ENCODE measurements at regions not wholly inside any gene's neighbourhood (a gene's known extent, or its start where the extent isn't known, plus 50 kb on each side); places are given as distances from the start of the nearest gene placed in this dataset.

- no peaks in the 10 kb centered on the region for H3K9me3 ChIP-seq (ENCODE audit: low read length)
- no peaks in the 10 kb centered on the region for H3K36me3 ChIP-seq (ENCODE audit: insufficient read depth, low read length)
- no peak overlapping the region for H2AFZ ChIP-seq (ENCODE audit: low read depth, low read length)
- H3K4me3 ChIP-seq (ENCODE audit: low read length), result no peak overlapping the region
- H3K4me1 ChIP-seq (ENCODE audit: insufficient read depth, low read length), result no peaks in the 10 kb centered on the region
- H3K27me3 ChIP-seq (ENCODE audit: insufficient read depth, low read length), result no peaks in the 10 kb centered on the region
Observed at GRCh38 chr4:83783215-83783614, 247.3 kb downstream of the GPAT3 start.

- H3K4me3 ChIP-seq (ENCODE audit: low read length), result no peak overlapping the region
- H3K27me3 ChIP-seq (ENCODE audit: insufficient read depth, low read length), result no peaks in the 10 kb centered on the region
- H3K36me3 ChIP-seq (ENCODE audit: insufficient read depth, low read length), result no peaks in the 10 kb centered on the region
- no peaks in the 10 kb centered on the region for H3K9me3 ChIP-seq (ENCODE audit: low read length)
- H2AFZ ChIP-seq (ENCODE audit: low read depth, low read length), result no peak overlapping the region
- H3K4me1 ChIP-seq (ENCODE audit: insufficient read depth, low read length), result no peaks in the 10 kb centered on the region
Observed at GRCh38 chr4:83782591-83782990, 246.7 kb downstream of the GPAT3 start.

DNA sequence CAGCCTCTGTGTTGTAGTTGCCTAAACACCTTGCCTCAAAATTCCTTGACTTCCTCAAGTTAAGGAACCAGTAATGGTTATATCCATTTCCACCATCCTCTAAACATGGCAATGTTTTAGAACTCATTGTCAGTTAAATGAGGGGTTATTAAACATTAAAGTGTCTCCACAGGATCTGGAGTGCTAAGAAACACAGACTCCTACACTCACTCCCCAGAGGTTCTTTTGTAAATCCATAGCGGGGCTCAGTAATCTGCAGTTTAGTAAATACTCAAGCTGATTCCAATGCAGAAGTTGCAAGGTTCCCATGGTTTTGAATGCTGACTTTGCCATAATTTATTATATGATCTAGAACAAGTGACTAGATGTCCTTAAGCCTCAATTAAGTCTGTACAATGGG is 245.5 kb downstream of the GPAT3 start:
- Histone ChIP-seq H3K27me3 (ENCODE audit: insufficient read depth, low read length) (no peaks in the 10 kb centered on the region), H2AFZ (ENCODE audit: low read depth, low read length) (no peak overlapping the region), H3K9me3 (ENCODE audit: low read length) (no peaks in the 10 kb centered on the region), H3K4me1 (ENCODE audit: insufficient read depth, low read length) (no peaks in the 10 kb centered on the region), H3K36me3 (ENCODE audit: insufficient read depth, low read length) (no peaks in the 10 kb centered on the region), H3K4me3 (ENCODE audit: low read length) (no peak overlapping the region)

- Histone ChIP-seq H3K36me3 (ENCODE audit: insufficient read depth, low read length) (no peaks in the 10 kb centered on the region), H3K4me1 (ENCODE audit: insufficient read depth, low read length) (no peaks in the 10 kb centered on the region), H3K9me3 (ENCODE audit: low read length) (no peaks in the 10 kb centered on the region), H3K27me3 (ENCODE audit: insufficient read depth, low read length) (no peaks in the 10 kb centered on the region), H2AFZ (ENCODE audit: low read depth, low read length) (no peak overlapping the region), H3K4me3 (ENCODE audit: low read length) (no peak overlapping the region)
Observed at GRCh38 chr4:83780053-83780733, 244.3 kb downstream of the GPAT3 start.

GRCh38 chr4:83779103-83780052 is 243.5 kb downstream of the GPAT3 start:
- Histone ChIP-seq H3K27me3 (ENCODE audit: insufficient read depth, low read length) (no peaks in the 10 kb centered on the region), H3K4me3 (ENCODE audit: low read length) (no peak overlapping the region), H2AFZ (ENCODE audit: low read depth, low read length) (no peak overlapping the region), H3K4me1 (ENCODE audit: insufficient read depth, low read length) (no peaks in the 10 kb centered on the region), H3K9me3 (ENCODE audit: low read length) (no peaks in the 10 kb centered on the region), H3K36me3 (ENCODE audit: insufficient read depth, low read length) (no peaks in the 10 kb centered on the region)

- H3K4me3 ChIP-seq (ENCODE audit: low read length), result no peak overlapping the region
- no peaks in the 10 kb centered on the region for H3K4me1 ChIP-seq (ENCODE audit: insufficient read depth, low read length)
- no peaks in the 10 kb centered on the region for H3K9me3 ChIP-seq (ENCODE audit: low read length)
- no peaks in the 10 kb centered on the region for H3K27me3 ChIP-seq (ENCODE audit: insufficient read depth, low read length)
- H3K36me3 ChIP-seq (ENCODE audit: insufficient read depth, low read length), result no peaks in the 10 kb centered on the region
- no peak overlapping the region for H2AFZ ChIP-seq (ENCODE audit: low read depth, low read length)
Observed at GRCh38 chr4:83772685-83773084, 236.8 kb downstream of the GPAT3 start.

DNA sequence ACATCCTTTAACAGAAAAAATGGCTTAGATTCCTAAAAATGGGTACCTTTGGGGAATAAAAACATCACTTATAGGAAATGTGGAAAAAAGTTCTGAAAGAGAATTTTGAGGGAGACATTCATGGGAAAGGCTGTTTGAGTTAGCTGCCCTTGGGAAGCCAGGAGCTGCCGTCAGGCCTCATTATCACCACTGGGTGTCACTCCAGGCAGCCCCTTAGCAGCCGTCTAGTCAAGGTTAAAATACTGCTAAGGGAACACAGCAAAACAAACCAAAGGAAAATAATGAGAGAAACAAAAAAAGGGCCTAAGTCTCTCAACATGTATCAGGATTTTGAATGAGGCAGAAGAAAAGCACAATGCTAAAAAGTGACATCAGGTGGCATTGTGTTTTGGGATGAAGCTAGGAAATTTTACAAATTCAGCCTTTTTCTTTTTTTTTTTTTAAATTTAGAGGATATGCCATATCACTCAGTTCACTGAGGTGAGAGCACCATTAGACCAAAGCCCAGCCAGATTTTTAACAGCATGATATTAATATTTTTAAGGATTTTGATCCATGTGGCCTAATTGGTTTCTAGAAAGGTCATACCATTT is 235.3 kb downstream of the GPAT3 start:
- peaks cover 11% of the 10 kb centered on the region for H3K4me1 ChIP-seq (ENCODE audit: insufficient read depth, low read length)
- H3K4me3 ChIP-seq (ENCODE audit: low read length), result no peak overlapping the region
- no peaks in the 10 kb centered on the region for H3K27me3 ChIP-seq (ENCODE audit: insufficient read depth, low read length)
- no peak overlapping the region for H2AFZ ChIP-seq (ENCODE audit: low read depth, low read length)
- no peaks in the 10 kb centered on the region for H3K9me3 ChIP-seq (ENCODE audit: low read length)
- H3K36me3 ChIP-seq (ENCODE audit: insufficient read depth, low read length), result no peaks in the 10 kb centered on the region

DNA sequence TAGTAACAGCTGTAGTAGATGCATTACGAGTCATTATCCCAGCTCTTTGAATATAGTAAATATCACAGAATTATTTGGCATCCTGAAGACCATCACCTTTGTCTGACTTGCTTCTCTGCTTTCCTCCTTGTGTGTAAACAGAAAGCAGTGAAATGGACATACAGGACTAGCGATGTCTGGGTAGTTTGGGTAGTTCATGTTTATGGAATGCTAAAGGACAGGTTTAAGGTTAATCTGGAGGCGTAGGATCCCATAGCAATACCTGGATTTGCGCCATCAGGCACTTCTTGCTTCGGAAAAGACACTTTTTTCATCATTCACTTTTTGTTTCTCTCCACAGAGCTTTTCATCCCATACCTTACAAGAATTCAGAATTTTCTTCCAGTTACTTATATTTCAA is 232.2 kb downstream of the GPAT3 start:
- Histone ChIP-seq H3K4me1 (ENCODE audit: insufficient read depth, low read length) (peaks cover 11% of the 10 kb centered on the region), H2AFZ (ENCODE audit: low read depth, low read length) (no peak overlapping the region), H3K9me3 (ENCODE audit: low read length) (no peaks in the 10 kb centered on the region), H3K27me3 (ENCODE audit: insufficient read depth, low read length) (no peaks in the 10 kb centered on the region), H3K36me3 (ENCODE audit: insufficient read depth, low read length) (no peaks in the 10 kb centered on the region), H3K4me3 (ENCODE audit: low read length) (no peak overlapping the region)

DNA sequence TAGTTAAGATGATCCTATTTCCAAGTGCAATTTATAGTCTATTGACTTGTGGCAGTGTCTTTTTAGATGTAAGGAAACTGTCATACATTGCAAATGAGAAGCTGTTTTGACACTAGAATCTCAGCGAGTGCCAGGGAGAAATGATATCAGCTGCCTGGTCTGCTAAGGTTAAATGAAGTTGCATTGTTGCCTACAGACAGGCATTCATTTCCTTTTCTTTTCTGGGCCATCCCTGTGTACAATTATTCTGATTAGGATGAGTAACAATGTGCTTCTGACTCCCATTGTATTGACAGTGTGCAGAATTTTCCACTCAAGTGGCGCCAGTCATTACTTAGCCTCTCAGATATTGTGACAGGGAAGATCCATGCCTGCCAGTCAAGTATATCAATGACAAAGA is 231.2 kb downstream of the GPAT3 start:
- H3K36me3 ChIP-seq (ENCODE audit: insufficient read depth, low read length), result no peaks in the 10 kb centered on the region
- H3K9me3 ChIP-seq (ENCODE audit: low read length), result no peaks in the 10 kb centered on the region
- no peak overlapping the region for H3K4me3 ChIP-seq (ENCODE audit: low read length)

DNA sequence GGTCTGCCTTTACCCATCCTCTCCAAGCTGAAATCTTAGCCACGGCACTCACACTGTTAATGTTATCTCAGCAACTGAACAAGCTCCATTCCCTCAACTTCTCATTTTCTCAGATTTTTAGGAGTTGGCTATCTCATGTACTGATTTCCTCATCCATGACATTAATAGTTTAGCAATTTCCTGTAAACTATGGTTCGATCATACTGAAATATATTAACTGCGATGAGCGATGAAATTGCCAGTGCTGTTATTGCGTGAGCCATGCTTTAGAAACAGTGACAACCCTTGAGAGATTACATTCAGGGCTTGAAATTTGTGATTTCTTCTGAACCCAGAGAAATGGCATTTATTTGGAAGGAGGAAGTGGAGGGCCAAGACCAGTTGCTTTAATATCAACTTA is 223.7 kb downstream of the GPAT3 start:
- no peaks in the 10 kb centered on the region for H3K27me3 ChIP-seq (ENCODE audit: insufficient read depth, low read length)
- no peaks in the 10 kb centered on the region for H3K9me3 ChIP-seq (ENCODE audit: low read length)
- no peaks in the 10 kb centered on the region for H3K4me1 ChIP-seq (ENCODE audit: insufficient read depth, low read length)
- no peak overlapping the region for H3K4me3 ChIP-seq (ENCODE audit: low read length)
- H2AFZ ChIP-seq (ENCODE audit: low read depth, low read length), result no peak overlapping the region
- H3K36me3 ChIP-seq (ENCODE audit: insufficient read depth, low read length), result no peaks in the 10 kb centered on the region

More for the DNA sequence above, 231.2 kb downstream of the GPAT3 start:
- Histone ChIP-seq H3K27me3 (ENCODE audit: insufficient read depth, low read length) (no peaks in the 10 kb centered on the region), H3K4me1 (ENCODE audit: insufficient read depth, low read length) (peaks cover 11% of the 10 kb centered on the region), H2AFZ (ENCODE audit: low read depth, low read length) (no peak overlapping the region)

GRCh38 chr4:83758285-83758684 is 222.4 kb downstream of the GPAT3 start:
- Histone ChIP-seq H3K4me1 (ENCODE audit: insufficient read depth, low read length) (no peaks in the 10 kb centered on the region), H3K36me3 (ENCODE audit: insufficient read depth, low read length) (no peaks in the 10 kb centered on the region), H2AFZ (ENCODE audit: low read depth, low read length) (no peak overlapping the region), H3K27me3 (ENCODE audit: insufficient read depth, low read length) (no peaks in the 10 kb centered on the region), H3K9me3 (ENCODE audit: low read length) (no peaks in the 10 kb centered on the region), H3K4me3 (ENCODE audit: low read length) (no peak overlapping the region)

DNA sequence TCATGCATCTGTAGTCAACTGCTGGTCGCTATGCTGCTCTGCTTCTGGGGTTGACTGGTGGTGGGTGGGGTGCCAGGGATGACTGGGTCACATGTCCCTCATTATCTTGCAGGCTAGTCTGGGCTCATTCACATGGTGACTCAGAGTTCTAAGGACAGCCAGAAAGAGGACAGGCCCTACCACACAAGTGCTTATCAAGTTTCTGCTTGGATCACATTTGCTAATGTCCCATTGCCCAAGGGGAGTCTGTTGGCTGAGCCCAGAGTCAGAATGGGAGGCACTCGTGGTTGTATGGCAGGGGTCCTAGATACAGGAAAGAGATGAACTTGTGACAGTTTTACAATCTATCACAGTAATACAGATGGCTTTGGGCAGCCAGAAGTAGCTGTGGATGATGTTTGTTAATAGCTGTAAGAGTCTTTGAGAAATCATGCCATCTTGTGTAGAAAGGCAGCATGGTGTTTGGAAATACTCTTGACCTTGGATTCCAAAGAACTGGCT is 221.3 kb downstream of the GPAT3 start:
- Histone ChIP-seq H3K4me1 (ENCODE audit: insufficient read depth, low read length) (no peaks in the 10 kb centered on the region), H3K27me3 (ENCODE audit: insufficient read depth, low read length) (no peaks in the 10 kb centered on the region), H3K4me3 (ENCODE audit: low read length) (no peak overlapping the region), H3K36me3 (ENCODE audit: insufficient read depth, low read length) (no peaks in the 10 kb centered on the region), H2AFZ (ENCODE audit: low read depth, low read length) (no peak overlapping the region), H3K9me3 (ENCODE audit: low read length) (no peaks in the 10 kb centered on the region)

- H2AFZ ChIP-seq (ENCODE audit: low read depth, low read length), result no peak overlapping the region
- no peaks in the 10 kb centered on the region for H3K27me3 ChIP-seq (ENCODE audit: insufficient read depth, low read length)
- H3K36me3 ChIP-seq (ENCODE audit: insufficient read depth, low read length), result no peaks in the 10 kb centered on the region
- H3K4me3 ChIP-seq (ENCODE audit: low read length), result no peak overlapping the region
- H3K9me3 ChIP-seq (ENCODE audit: low read length), result no peaks in the 10 kb centered on the region
- H3K4me1 ChIP-seq (ENCODE audit: insufficient read depth, low read length), result no peaks in the 10 kb centered on the region
Observed at GRCh38 chr4:83753260-83753659, 217.4 kb downstream of the GPAT3 start.
